GM12878 (cell line): ENCODE measurements at regions not wholly inside any gene's neighbourhood (a gene's known extent, or its start where the extent isn't known, plus 50 kb on each side); places are given as distances from the start of the nearest gene placed in this dataset.

Source experiments
- ATAC-seq: fragments of 200-7000 bp; cut with Tn5 transposase; 3 replicates; pipeline ENCODE4 v1.9.1; 2020; ENCODE audit warnings: mild to moderate bottlenecking, moderate library complexity
- BruUV-seq: library from RNA; stranded (reverse); fragments of 400-500 nt; replicated peaks from 2 replicates; lab custom pipeline; 2021; lab: Mats Ljungman, UMichigan
- CTCF ChIA-PET: fragments of 300-600 bp; sonication (Branson Sonifier 250); formaldehyde crosslinking; extraction: SDS; loops from one replicate; lab custom pipeline; 2021; ENCODE audit warnings: inconsistent platforms; lab: Yijun Ruan, JAX
- POLR2A ChIA-PET: fragments of 350-600 bp; formaldehyde crosslinking; extraction: SDS; loops from one replicate; lab custom pipeline; 2021; ENCODE audit warnings: inconsistent platforms; lab: Charles Lee
- RAD21 ChIA-PET: fragments of 300-600 bp; sonication (Branson Sonifier 250); formaldehyde crosslinking; loops from one replicate; lab custom pipeline; 2023; ENCODE audit warnings: antibody characterized with exemption; ENCODE audit not compliant: unreplicated experiment; lab: Charles Lee
- SMC1A ChIA-PET: fragments of 300-600 bp; sonication (Branson Sonifier 250); formaldehyde crosslinking; loops from one replicate; lab custom pipeline; 2023; ENCODE audit not compliant: unreplicated experiment, uncharacterized antibody; lab: Charles Lee
- DNase-seq: peaks from one replicate; pipeline ENCODE4 v3.0.0-alpha.2; 2011; ENCODE audit warnings: low read depth, low spot score
- FAIRE-seq: peaks from 3 replicates; lab custom pipeline; 2011; peaks lifted over from hg19 to GRCh38; lab: Jason Lieb, UNC
- H2AFZ ChIP-seq: 2 replicates; pipeline ENCODE4 v1.6.0; 2011; ENCODE audit warnings: low read depth, low read length, control low read depth; ENCODE audit not compliant: control insufficient read depth
- H3K27ac ChIP-seq: 2 replicates; pipeline ENCODE4 v1.5.1; 2011; ENCODE audit warnings: control low read depth; ENCODE audit not compliant: control insufficient read depth, insufficient read depth
- H3K27me3 ChIP-seq, 2 experiments: replicated peaks in 1 of 2; 2 replicates each; pipeline versions ENCODE4 v1.6.0 to v1.6.1; 2011; ENCODE audit warnings: low read length in 1 of 2; ENCODE audit not compliant: control insufficient read depth in 2 of 2, insufficient read depth in 2 of 2
- H3K36me3 ChIP-seq, 2 experiments: 2 replicates each; pipeline ENCODE4 v1.5.1; 2011; ENCODE audit warnings: low read length in 1 of 2; ENCODE audit not compliant: control insufficient read depth in 2 of 2, insufficient read depth in 2 of 2
- H3K4me1 ChIP-seq: 2 replicates; pipeline ENCODE4 v1.6.1; 2011; ENCODE audit warnings: mild to moderate bottlenecking, low read length, moderate library complexity, mixed read lengths; ENCODE audit not compliant: control insufficient read depth, insufficient read depth
- H3K4me2 ChIP-seq: 2 replicates; pipeline ENCODE4 v1.6.0; 2011; ENCODE audit warnings: control low read depth; ENCODE audit not compliant: control insufficient read depth, insufficient read depth
- H3K4me3 ChIP-seq: fragments of 200-600 bp; sonication (generic); 2 replicates; pipeline ENCODE4 v1.5.1; 2016
- H3K79me2 ChIP-seq: 2 replicates; pipeline ENCODE4 v1.6.0; 2011; ENCODE audit warnings: low read length; ENCODE audit not compliant: control insufficient read depth, insufficient read depth
- H3K9ac ChIP-seq: 2 replicates; pipeline ENCODE4 v1.8.0; 2011; ENCODE audit warnings: low read length, control low read depth, mixed read lengths; ENCODE audit not compliant: control insufficient read depth, insufficient read depth
- H3K9me3 ChIP-seq: replicated peaks from 3 replicates; pipeline ENCODE4 v1.5.1; 2011; ENCODE audit warnings: mild to moderate bottlenecking, low read length; ENCODE audit not compliant: control insufficient read depth, insufficient read depth
- H4K20me1 ChIP-seq: 2 replicates; pipeline ENCODE4 v1.6.0; 2011; ENCODE audit not compliant: control insufficient read depth, insufficient read depth
- FOS ChIP-seq: IDR thresholded peaks from 3 replicates; pipeline ENCODE4 v1.6.1; 2011; ENCODE audit warnings: borderline replicate concordance; ENCODE audit not compliant: insufficient read length; ENCODE audit errors: extremely low read depth
- GATAD2B ChIP-seq: fragments of 450-650 bp; conservative IDR thresholded peaks from 2 replicates; pipeline ENCODE4 v1.6.1; 2017; ENCODE audit warnings: low read depth, mild to moderate bottlenecking, moderate library complexity
- PKNOX1 ChIP-seq: fragments of 450-650 bp; IDR thresholded peaks from 2 replicates; pipeline ENCODE4 v1.6.1; 2016; ENCODE audit warnings: mild to moderate bottlenecking
- RUNX3 ChIP-seq: IDR thresholded peaks from 2 replicates; pipeline ENCODE4 v1.6.1; 2012; ENCODE audit warnings: low read length, inconsistent platforms
- SP1 ChIP-seq: IDR thresholded peaks from one replicate; pipeline ENCODE4 v1.6.1; 2011; ENCODE audit warnings: low read depth, low read length
- SPI1 ChIP-seq: IDR thresholded peaks from 2 replicates; pipeline ENCODE4 v1.6.1; 2011; ENCODE audit warnings: low read depth, mild to moderate bottlenecking, low read length, moderate library complexity, borderline replicate concordance; ENCODE audit not compliant: insufficient read depth
- WGBS: methylation state at CpG from one replicate; pipeline ENCODE4 v1.1.6; 2016; ENCODE audit warnings: low lambda C conversion rate; ENCODE audit not compliant: insufficient replicate concordance, insufficient coverage; ENCODE audit errors: missing lambda C conversion rate; 5-methylcytosine and 5-hydroxymethylcytosine counted together
- in situ Hi-C: fragments of 300-500 bp; cut with MboI; formaldehyde crosslinking; loops from 9 replicates; pipeline ENCODE4 v1.14.3; 2018; ENCODE audit warnings: mixed read lengths
- intact Hi-C: fragments of 100-400 bp; cut with micrococcal nuclease; formaldehyde crosslinking; loops from one replicate; pipeline ENCODE4 v1.14.2; 2022; ENCODE audit not compliant: unreplicated experiment

DNA sequence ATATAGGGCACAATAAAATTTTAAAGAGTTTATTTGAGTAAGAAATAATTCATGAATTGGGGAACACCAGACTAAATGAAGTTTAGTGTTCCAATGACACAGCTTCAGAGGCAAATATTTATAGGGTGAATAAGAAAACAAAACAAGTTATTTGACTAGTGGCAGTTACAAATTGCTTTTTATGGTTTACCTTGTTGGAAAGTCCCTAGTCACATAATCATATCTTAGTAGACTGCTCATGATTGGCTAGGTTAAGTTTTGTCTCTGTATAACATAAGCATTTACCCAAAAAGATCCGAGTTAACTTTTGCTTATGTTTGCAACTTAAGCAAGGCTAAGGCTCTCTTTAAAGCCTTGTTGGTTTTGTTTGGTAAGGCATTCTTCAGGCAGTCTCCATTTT lies 224.7 kb upstream of the MIR17HG start:
- Histone ChIP-seq H3K4me2 (no peak overlapping the region), H3K27ac (no peak overlapping the region), H3K27me3 (no peaks in the 10 kb centered on the region), H3K9ac (no peak overlapping the region), H3K36me3 (no peaks in the 10 kb centered on the region), H2AFZ (no peak overlapping the region), H3K79me2 (no peaks in the 10 kb centered on the region), H3K9me3 (no peaks in the 10 kb centered on the region), H3K4me3 (no peak overlapping the region), H4K20me1 (no peaks in the 10 kb centered on the region), H3K4me1 (peaks cover 7% of the 10 kb centered on the region; the same call in 1 of the 2 replicates)
- DNase-seq, result no peak
- 44% methylated on average over 1 of the region's 1 CpG for WGBS
- CTCF ChIA-PET, result interaction anchor here (2.4 kb wide), 1 partner anchor 12 kb away, joined by 8 read pairs; no protein-coding TSS in a partner anchor
- intact Hi-C loops, result no loop called here
- TF ChIP-seq SPI1, result no peak
- TF ChIP-seq PKNOX1, result peak; percentile 79
- TF ChIP-seq FOS, result no peak
- TF ChIP-seq SP1, result no peak
- no peak for TF ChIP-seq GATAD2B
- TF ChIP-seq RUNX3, result 0 out of 2 replicates have a peak, but pooled peaks have one; percentile 24
- FAIRE-seq, result no peak
- BruUV-seq, result no TSS peak
- POLR2A ChIA-PET, result no interaction called here
- ATAC-seq, result peak; percentile 72
- RAD21 ChIA-PET, result interaction anchor here (1.2 kb wide), 1 partner anchor 286 kb away, joined by 3 read pairs; no protein-coding TSS in a partner anchor
- in situ Hi-C loops, result no loop called here
- SMC1A ChIA-PET, result no interaction called here
